ENCODE measurements at regions not wholly inside any gene's neighbourhood (a gene's known extent, or its start where the extent isn't known, plus 50 kb on each side); places are given as distances from the start of the nearest gene placed in this dataset.
"Not testable (repeated sequence)": the region's sequence is repeated elsewhere in the genome, so short reads cannot be mapped to it uniquely, and the experiment has no call there.

- H3K9me3 ChIP-seq (ENCODE audit: control insufficient read depth in 1 of 2, insufficient read depth in 1 of 2, low read depth in 1 of 2, low read length in 2 of 2); H4K20me1 ChIP-seq (ENCODE audit: insufficient read depth); H3K27ac ChIP-seq (ENCODE audit: low read depth, low read length); H3K4me3 ChIP-seq (replicated peaks in 1 of 2; ENCODE audit: low read depth in 1 of 2, low read length in 2 of 2); H3K4me1 ChIP-seq (ENCODE audit: control insufficient read depth in 1 of 2, insufficient read depth in 2 of 2, low read length in 2 of 2); H2AFZ ChIP-seq (ENCODE audit: low read depth, low read length, poor library complexity, severe bottlenecking); POLR2A ChIA-PET; H3K36me3 ChIP-seq (ENCODE audit: control insufficient read depth in 1 of 2, insufficient read depth in 2 of 2, low read length in 2 of 2); H3K9ac ChIP-seq (ENCODE audit: low read length); H3K27me3 ChIP-seq (ENCODE audit: insufficient read depth, low read length); intact Hi-C loops (cut with micrococcal nuclease); RAD21 ChIA-PET (ENCODE audit: low non-redundant PET in 1 of 2, low total read pairs in 2 of 2, uncharacterized antibody in 2 of 2, unreplicated experiment in 2 of 2); BruUV-seq (replicated peaks); DNase-seq (ENCODE audit: low read depth, low spot score); H3K79me2 ChIP-seq (ENCODE audit: insufficient read depth, low read length); H3K9me2 ChIP-seq (ENCODE audit: insufficient read depth); H3K4me2 ChIP-seq (ENCODE audit: low read length): not testable (repeated sequence)
- CTCF ChIA-PET, result interaction anchor here (1.0 to 1.2 kb wide), 4 partner anchors 8 to 346 kb away, joined by 3 to 5 read pairs (median 4); no protein-coding TSS in a partner anchor
- peak; percentile 61 for ATAC-seq
- TF ChIP-seq CTCF (IDR thresholded peaks at IDR 0.05 in 2 of 3, conservative IDR thresholded peaks at IDR 0.05 in 1 of 3; ENCODE audit: borderline replicate concordance in 1 of 3, insufficient read depth in 1 of 3, low read depth in 2 of 3, low read length in 2 of 3), result peak in 2 of 3 experiments; percentile 12 to 41; a peak in 4 of 6 replicates
Measured at GRCh38 chr22:25426530-25427308, 137.8 kb upstream of the GRK3 start.

- RAD21 ChIA-PET (ENCODE audit: low non-redundant PET in 1 of 2, low total read pairs in 2 of 2, uncharacterized antibody in 2 of 2, unreplicated experiment in 2 of 2); H3K4me2 ChIP-seq (ENCODE audit: low read length); DNase-seq (ENCODE audit: low read depth, low spot score); BruUV-seq (replicated peaks); H4K20me1 ChIP-seq (ENCODE audit: insufficient read depth); H3K9me3 ChIP-seq (ENCODE audit: control insufficient read depth in 1 of 2, insufficient read depth in 1 of 2, low read depth in 1 of 2, low read length in 2 of 2); H3K9me2 ChIP-seq (ENCODE audit: insufficient read depth); H3K4me1 ChIP-seq (ENCODE audit: control insufficient read depth in 1 of 2, insufficient read depth in 2 of 2, low read length in 2 of 2); CTCF ChIA-PET; H3K36me3 ChIP-seq (ENCODE audit: control insufficient read depth in 1 of 2, insufficient read depth in 2 of 2, low read length in 2 of 2); H3K79me2 ChIP-seq (ENCODE audit: insufficient read depth, low read length); intact Hi-C loops (cut with micrococcal nuclease); H2AFZ ChIP-seq (ENCODE audit: low read depth, low read length, poor library complexity, severe bottlenecking); H3K27me3 ChIP-seq (ENCODE audit: insufficient read depth, low read length); H3K4me3 ChIP-seq (replicated peaks in 1 of 2; ENCODE audit: low read depth in 1 of 2, low read length in 2 of 2); H3K9ac ChIP-seq (ENCODE audit: low read length); POLR2A ChIA-PET; H3K27ac ChIP-seq (ENCODE audit: low read depth, low read length): not testable (repeated sequence)
- ATAC-seq, result peak; percentile 38; the same call in 1 of the 2 replicates
Measured at GRCh38 chr22:25431637-25432342, 132.7 kb upstream of the GRK3 start.

GRCh38 chr22:25433381-25433970 lies 131.0 kb upstream of the GRK3 start:
- CTCF ChIA-PET, result not testable (repeated sequence)

More at GRCh38 chr22:25433381-25433970, 131.0 kb upstream of the GRK3 start:
- intact Hi-C loops (cut with micrococcal nuclease); POLR2A ChIA-PET; H3K27me3 ChIP-seq (ENCODE audit: insufficient read depth, low read length); H3K9ac ChIP-seq (ENCODE audit: low read length); RAD21 ChIA-PET (ENCODE audit: low non-redundant PET in 1 of 2, low total read pairs in 2 of 2, uncharacterized antibody in 2 of 2, unreplicated experiment in 2 of 2); H2AFZ ChIP-seq (ENCODE audit: low read depth, low read length, poor library complexity, severe bottlenecking); H3K27ac ChIP-seq (ENCODE audit: low read depth, low read length); H3K4me2 ChIP-seq (ENCODE audit: low read length); H4K20me1 ChIP-seq (ENCODE audit: insufficient read depth); H3K4me3 ChIP-seq (replicated peaks in 1 of 2; ENCODE audit: low read depth in 1 of 2, low read length in 2 of 2); ATAC-seq; H3K79me2 ChIP-seq (ENCODE audit: insufficient read depth, low read length); H3K9me2 ChIP-seq (ENCODE audit: insufficient read depth); DNase-seq (ENCODE audit: low read depth, low spot score); H3K36me3 ChIP-seq (ENCODE audit: control insufficient read depth in 1 of 2, insufficient read depth in 2 of 2, low read length in 2 of 2); H3K9me3 ChIP-seq (ENCODE audit: control insufficient read depth in 1 of 2, insufficient read depth in 1 of 2, low read depth in 1 of 2, low read length in 2 of 2); BruUV-seq (replicated peaks); H3K4me1 ChIP-seq (ENCODE audit: control insufficient read depth in 1 of 2, insufficient read depth in 2 of 2, low read length in 2 of 2): not testable (repeated sequence)
